HG03025 (cell line): ENCODE measurements at regions not wholly inside any gene's neighbourhood (a gene's known extent, or its start where the extent isn't known, plus 50 kb on each side); places are given as distances from the start of the nearest gene placed in this dataset.

Experiments
- ATAC-seq: cut with Tn5 transposase; IDR thresholded peaks from one replicate; pipeline ENCODE4 v1.9.1; 2021; ENCODE audit warnings: mild to moderate bottlenecking, moderate library complexity; ENCODE audit not compliant: unreplicated experiment, low FRiP score

GRCh38 chr9:79968533-79968932 lies 396.8 kb downstream of the TLE4 start:
- no peak for ATAC-seq

- no peak for ATAC-seq
These were observed 391.1 kb downstream of the TLE4 start for GRCh38 chr9:79962836-79963235.

GRCh38 chr9:79962150-79962549 lies 390.4 kb downstream of the TLE4 start:
- ATAC-seq, result no peak

- ATAC-seq, result no peak
These were observed 383.5 kb downstream of the TLE4 start for GRCh38 chr9:79955300-79955699.

GRCh38 chr9:79953908-79954307 lies 382.1 kb downstream of the TLE4 start:
- no peak for ATAC-seq

- ATAC-seq, result no peak
These were observed 380.6 kb downstream of the TLE4 start for GRCh38 chr9:79952401-79952800.

- no peak for ATAC-seq
These were observed 374.9 kb downstream of the TLE4 start for GRCh38 chr9:79946712-79947111.

GRCh38 chr9:79945495-79945894 lies 373.7 kb downstream of the TLE4 start:
- no peak for ATAC-seq

- no peak for ATAC-seq
These were observed 373.3 kb downstream of the TLE4 start for GRCh38 chr9:79945016-79945415.

- no peak for ATAC-seq
These were observed 369.2 kb downstream of the TLE4 start for GRCh38 chr9:79940919-79941318.

- no peak for ATAC-seq
These were observed 368.1 kb downstream of the TLE4 start for GRCh38 chr9:79939819-79940218.

GRCh38 chr9:79936336-79936735 lies 364.6 kb downstream of the TLE4 start:
- no peak for ATAC-seq

- ATAC-seq, result no peak
These were observed 357.5 kb downstream of the TLE4 start for GRCh38 chr9:79929285-79929684.

GRCh38 chr9:79928661-79929223 lies 357.0 kb downstream of the TLE4 start:
- ATAC-seq, result no peak

GRCh38 chr9:79925326-79925725 lies 353.6 kb downstream of the TLE4 start:
- ATAC-seq, result no peak

GRCh38 chr9:79924836-79925235 lies 353.1 kb downstream of the TLE4 start:
- no peak for ATAC-seq

- no peak for ATAC-seq
These were observed 345.7 kb downstream of the TLE4 start for GRCh38 chr9:79917421-79917820.

- no peak for ATAC-seq
These were observed 342.1 kb downstream of the TLE4 start for GRCh38 chr9:79913867-79914266.

GRCh38 chr9:79912318-79913070 lies 340.7 kb downstream of the TLE4 start:
- ATAC-seq, result no peak

- no peak for ATAC-seq
These were observed 340.0 kb downstream of the TLE4 start for GRCh38 chr9:79911724-79912123.

- ATAC-seq, result no peak
These were observed 331.2 kb downstream of the TLE4 start for GRCh38 chr9:79902825-79903600.

- no peak for ATAC-seq
These were observed 329.0 kb downstream of the TLE4 start for GRCh38 chr9:79900754-79901153.
